ENCODE measurements at regions not wholly inside any gene's neighbourhood (a gene's known extent, or its start where the extent isn't known, plus 50 kb on each side); places are given as distances from the start of the nearest gene placed in this dataset.

- H3K27me3 ChIP-seq: no peaks in the 10 kb centered on the region
Observed at GRCh38 chrX:6729626-6730025, 194.7 kb upstream of the VCX3A start.

DNA sequence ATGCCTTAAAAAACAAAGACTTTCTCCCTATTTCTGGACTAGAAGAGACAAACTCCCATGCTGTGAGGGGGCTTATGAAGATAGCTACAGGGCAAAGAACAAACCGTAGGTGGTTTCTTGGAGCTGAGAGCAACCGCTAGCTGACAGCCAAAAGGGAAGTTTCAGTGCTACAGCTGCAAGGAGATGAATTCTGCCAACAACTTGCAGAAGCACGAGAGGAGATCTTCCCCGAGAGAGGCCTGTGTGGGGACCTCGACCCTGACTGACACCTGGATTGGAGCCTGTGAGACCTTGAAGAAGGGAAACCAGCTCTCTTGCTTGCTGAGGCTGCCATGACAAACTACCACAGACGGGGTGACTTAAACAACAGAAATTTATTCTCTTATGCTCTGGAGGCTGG is 183.8 kb upstream of the VCX3A start:
- DNase-seq (ENCODE audit: low read depth in 1 of 2, low spot score in 1 of 2): no peak
- no peak for TF ChIP-seq CTCF (IDR thresholded peaks at IDR 0.05; ENCODE audit: low read depth, low read length)
- no peak overlapping the region for H3K4me3 ChIP-seq

More at GRCh38 chrX:6729626-6730025, 194.7 kb upstream of the VCX3A start:
- H3K27ac ChIP-seq: peak overlapping the region; percentile 81
- DNase-seq (ENCODE audit: low read depth in 1 of 2, low spot score in 1 of 2): peak in 1 of 2 donors; percentile 4
- no peaks in the 10 kb centered on the region for H3K9me3 ChIP-seq (ENCODE audit: low read depth)
- no peak overlapping the region for H3K4me3 ChIP-seq
- no peaks in the 10 kb centered on the region for H3K4me1 ChIP-seq (ENCODE audit: low read depth)
- no peaks in the 10 kb centered on the region for H3K36me3 ChIP-seq
- TF ChIP-seq CTCF (IDR thresholded peaks at IDR 0.05; ENCODE audit: low read depth, low read length): no peak

GRCh38 chrX:6708676-6709380 is 173.9 kb upstream of the VCX3A start:
- Histone ChIP-seq H3K27me3 (no peaks in the 10 kb centered on the region), H3K9me3 (ENCODE audit: low read depth) (no peaks in the 10 kb centered on the region), H3K4me3 (no peak overlapping the region), H3K36me3 (no peaks in the 10 kb centered on the region), H3K27ac (no peak overlapping the region), H3K4me1 (ENCODE audit: low read depth) (no peaks in the 10 kb centered on the region)
- no peak for DNase-seq (ENCODE audit: low read depth in 1 of 2, low spot score in 1 of 2)
- no peak for TF ChIP-seq CTCF (IDR thresholded peaks at IDR 0.05; ENCODE audit: low read depth, low read length)

More for the DNA sequence above, 183.8 kb upstream of the VCX3A start:
- H3K4me1 ChIP-seq (ENCODE audit: low read depth): no peaks in the 10 kb centered on the region
- H3K27ac ChIP-seq: no peak overlapping the region
- no peaks in the 10 kb centered on the region for H3K27me3 ChIP-seq
- H3K9me3 ChIP-seq (ENCODE audit: low read depth): no peaks in the 10 kb centered on the region
- H3K36me3 ChIP-seq: no peaks in the 10 kb centered on the region

DNA sequence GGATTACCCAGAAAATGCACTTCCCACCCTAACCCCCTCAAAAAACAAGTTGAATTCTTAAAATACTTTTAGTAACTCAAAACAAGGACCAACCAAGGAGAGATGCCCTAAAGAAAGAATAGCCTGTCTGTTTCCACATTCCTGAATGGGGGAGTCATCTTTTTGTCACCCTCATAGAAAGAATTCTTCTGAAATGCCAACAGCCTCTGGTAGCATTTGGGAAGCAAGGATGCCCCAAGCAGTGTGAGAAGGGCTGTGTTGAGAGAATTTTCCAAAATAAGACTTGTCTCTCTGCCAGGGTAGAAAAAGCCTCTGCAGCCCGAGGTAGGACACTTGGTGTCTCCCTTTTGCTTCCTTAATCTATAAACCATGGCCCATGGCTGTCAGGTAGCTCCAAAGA is 173.1 kb upstream of the VCX3A start:
- H3K9me3 ChIP-seq (ENCODE audit: low read depth): no peaks in the 10 kb centered on the region
- no peaks in the 10 kb centered on the region for H3K4me1 ChIP-seq (ENCODE audit: low read depth)
- no peaks in the 10 kb centered on the region for H3K27me3 ChIP-seq
- no peak for DNase-seq (ENCODE audit: low read depth in 1 of 2, low spot score in 1 of 2)
- no peak overlapping the region for H3K4me3 ChIP-seq
- no peak for TF ChIP-seq CTCF (IDR thresholded peaks at IDR 0.05; ENCODE audit: low read depth, low read length)
- no peak overlapping the region for H3K27ac ChIP-seq
- no peaks in the 10 kb centered on the region for H3K36me3 ChIP-seq

DNA sequence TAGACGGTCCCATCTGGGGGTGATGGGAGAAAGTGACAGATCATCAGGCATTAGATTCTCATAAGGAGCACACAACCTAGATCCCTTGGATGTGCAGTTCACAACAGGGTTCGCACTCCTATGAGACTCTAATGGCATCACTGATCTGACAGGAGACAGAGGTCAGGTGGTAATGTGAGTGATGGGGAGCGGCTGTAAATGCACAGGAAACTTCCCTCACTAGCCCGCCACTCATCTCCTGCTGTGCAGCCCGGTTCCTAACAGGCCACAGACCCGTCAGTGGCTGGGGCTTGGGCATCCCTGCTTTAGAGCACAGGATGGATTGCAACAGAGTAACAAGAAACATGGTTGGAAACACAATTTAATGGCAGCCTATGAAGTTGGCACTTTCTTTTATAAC is 172.6 kb upstream of the VCX3A start:
- no peaks in the 10 kb centered on the region for H3K4me1 ChIP-seq (ENCODE audit: low read depth)
- no peak overlapping the region for H3K4me3 ChIP-seq
- no peak for DNase-seq (ENCODE audit: low read depth in 1 of 2, low spot score in 1 of 2)
- TF ChIP-seq CTCF (IDR thresholded peaks at IDR 0.05; ENCODE audit: low read depth, low read length): no peak
- H3K27ac ChIP-seq: no peak overlapping the region
- H3K9me3 ChIP-seq (ENCODE audit: low read depth): no peaks in the 10 kb centered on the region
- H3K36me3 ChIP-seq: no peaks in the 10 kb centered on the region
- no peaks in the 10 kb centered on the region for H3K27me3 ChIP-seq
